Endometrial microvascular endothelial cells (primary cell): ENCODE measurements at regions not wholly inside any gene's neighbourhood (a gene's known extent, or its start where the extent isn't known, plus 50 kb on each side); places are given as distances from the start of the nearest gene placed in this dataset.
"Not testable (repeated sequence)": the region's sequence is repeated elsewhere in the genome, so short reads cannot be mapped to it uniquely, and the experiment has no call there.

Experiments used
- in situ Hi-C: cut with HindIII; loops from 2 replicates; pipeline ENCODE4 v1.10.0; 2017; ENCODE audit warnings: low sequenced_read_pairs, low pct_unique_long_range_greater_than_20kb; ENCODE audit errors: inconsistent ontology term

- in situ Hi-C loops: no loop called here
Measured at GRCh38 chr9:113660196-113660595, 196.7 kb downstream of the RGS3 start.

GRCh38 chr9:113661074-113661473, 197.5 kb downstream of the RGS3 start:
- in situ Hi-C loops: no loop called here

- in situ Hi-C loops: no loop called here
Measured at GRCh38 chr9:113664181-113664875, 200.8 kb downstream of the RGS3 start.

- in situ Hi-C loops: no loop called here
Measured at GRCh38 chr9:113665064-113665463, 201.5 kb downstream of the RGS3 start.

- in situ Hi-C loops: no loop called here
Measured at GRCh38 chr9:113665756-113666155, 202.2 kb downstream of the RGS3 start.

- in situ Hi-C loops: no loop called here
Measured at GRCh38 chr9:113668061-113668460, 204.5 kb downstream of the RGS3 start.

GRCh38 chr9:113669522-113670115, 206.1 kb downstream of the RGS3 start:
- in situ Hi-C loops: no loop called here

- in situ Hi-C loops: no loop called here
Measured at GRCh38 chr9:113673726-113674125, 202.4 kb upstream of the ZNF618 start.

- in situ Hi-C loops: no loop called here
Measured at GRCh38 chr9:113674436-113674835, 201.7 kb upstream of the ZNF618 start.

- in situ Hi-C loops: no loop called here
Measured at GRCh38 chr9:113675475-113675941, 200.6 kb upstream of the ZNF618 start.

- in situ Hi-C loops: no loop called here
Measured at GRCh38 chr9:113677057-113677456, 199.1 kb upstream of the ZNF618 start.

GRCh38 chr9:113677569-113677968, 198.5 kb upstream of the ZNF618 start:
- in situ Hi-C loops: no loop called here

- in situ Hi-C loops: no loop called here
Measured at GRCh38 chr9:113678119-113678858, 197.8 kb upstream of the ZNF618 start.

GRCh38 chr9:113678859-113679256, 197.3 kb upstream of the ZNF618 start:
- in situ Hi-C loops: no loop called here

- in situ Hi-C loops: no loop called here
Measured at GRCh38 chr9:113682297-113682771, 193.8 kb upstream of the ZNF618 start.

GRCh38 chr9:113685636-113686035, 190.5 kb upstream of the ZNF618 start:
- in situ Hi-C loops: not testable (repeated sequence)

GRCh38 chr9:113687107-113687679, 188.9 kb upstream of the ZNF618 start:
- in situ Hi-C loops: no loop called here

GRCh38 chr9:113687680-113688371, 188.3 kb upstream of the ZNF618 start:
- in situ Hi-C loops: no loop called here
